GM20000 (cell line): ENCODE measurements at regions not wholly inside any gene's neighbourhood (a gene's known extent, or its start where the extent isn't known, plus 50 kb on each side); places are given as distances from the start of the nearest gene placed in this dataset.

Experiments
- DNase-seq: peaks from one replicate; pipeline ENCODE4 v3.0.0; 2012; ENCODE audit warnings: low spot score
- TF ChIP-seq, protein P1 (sequence below): IDR thresholded peaks from 2 replicates; pipeline ENCODE4 v1.5.1; 2012; ENCODE audit warnings: mild to moderate bottlenecking, control low read depth; ENCODE audit errors: extremely low read depth, missing control alignments

DNA sequence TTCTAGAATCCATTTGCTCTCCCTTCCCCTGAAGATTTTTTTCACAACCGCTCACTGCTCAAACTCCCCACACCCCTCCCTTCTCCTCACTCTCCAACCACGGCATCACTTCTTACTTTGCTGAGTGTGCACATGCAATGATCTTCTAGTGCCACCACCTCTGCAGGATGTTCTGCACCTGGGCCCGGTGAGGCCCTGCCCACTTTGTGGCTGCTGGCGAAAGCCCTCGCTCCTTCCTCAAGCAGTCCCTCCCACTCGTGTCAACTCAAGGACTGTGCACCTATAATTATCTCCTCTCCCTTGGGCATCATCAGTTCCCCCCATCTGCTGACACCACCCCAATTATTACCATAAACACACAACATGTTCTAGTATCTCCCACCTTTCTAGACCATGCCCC lies 91.0 kb upstream of the LANCL2 start:
- TF ChIP-seq, protein P1, sequence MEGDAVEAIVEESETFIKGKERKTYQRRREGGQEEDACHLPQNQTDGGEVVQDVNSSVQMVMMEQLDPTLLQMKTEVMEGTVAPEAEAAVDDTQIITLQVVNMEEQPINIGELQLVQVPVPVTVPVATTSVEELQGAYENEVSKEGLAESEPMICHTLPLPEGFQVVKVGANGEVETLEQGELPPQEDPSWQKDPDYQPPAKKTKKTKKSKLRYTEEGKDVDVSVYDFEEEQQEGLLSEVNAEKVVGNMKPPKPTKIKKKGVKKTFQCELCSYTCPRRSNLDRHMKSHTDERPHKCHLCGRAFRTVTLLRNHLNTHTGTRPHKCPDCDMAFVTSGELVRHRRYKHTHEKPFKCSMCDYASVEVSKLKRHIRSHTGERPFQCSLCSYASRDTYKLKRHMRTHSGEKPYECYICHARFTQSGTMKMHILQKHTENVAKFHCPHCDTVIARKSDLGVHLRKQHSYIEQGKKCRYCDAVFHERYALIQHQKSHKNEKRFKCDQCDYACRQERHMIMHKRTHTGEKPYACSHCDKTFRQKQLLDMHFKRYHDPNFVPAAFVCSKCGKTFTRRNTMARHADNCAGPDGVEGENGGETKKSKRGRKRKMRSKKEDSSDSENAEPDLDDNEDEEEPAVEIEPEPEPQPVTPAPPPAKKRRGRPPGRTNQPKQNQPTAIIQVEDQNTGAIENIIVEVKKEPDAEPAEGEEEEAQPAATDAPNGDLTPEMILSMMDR, result no peak
- no peak for DNase-seq

DNA sequence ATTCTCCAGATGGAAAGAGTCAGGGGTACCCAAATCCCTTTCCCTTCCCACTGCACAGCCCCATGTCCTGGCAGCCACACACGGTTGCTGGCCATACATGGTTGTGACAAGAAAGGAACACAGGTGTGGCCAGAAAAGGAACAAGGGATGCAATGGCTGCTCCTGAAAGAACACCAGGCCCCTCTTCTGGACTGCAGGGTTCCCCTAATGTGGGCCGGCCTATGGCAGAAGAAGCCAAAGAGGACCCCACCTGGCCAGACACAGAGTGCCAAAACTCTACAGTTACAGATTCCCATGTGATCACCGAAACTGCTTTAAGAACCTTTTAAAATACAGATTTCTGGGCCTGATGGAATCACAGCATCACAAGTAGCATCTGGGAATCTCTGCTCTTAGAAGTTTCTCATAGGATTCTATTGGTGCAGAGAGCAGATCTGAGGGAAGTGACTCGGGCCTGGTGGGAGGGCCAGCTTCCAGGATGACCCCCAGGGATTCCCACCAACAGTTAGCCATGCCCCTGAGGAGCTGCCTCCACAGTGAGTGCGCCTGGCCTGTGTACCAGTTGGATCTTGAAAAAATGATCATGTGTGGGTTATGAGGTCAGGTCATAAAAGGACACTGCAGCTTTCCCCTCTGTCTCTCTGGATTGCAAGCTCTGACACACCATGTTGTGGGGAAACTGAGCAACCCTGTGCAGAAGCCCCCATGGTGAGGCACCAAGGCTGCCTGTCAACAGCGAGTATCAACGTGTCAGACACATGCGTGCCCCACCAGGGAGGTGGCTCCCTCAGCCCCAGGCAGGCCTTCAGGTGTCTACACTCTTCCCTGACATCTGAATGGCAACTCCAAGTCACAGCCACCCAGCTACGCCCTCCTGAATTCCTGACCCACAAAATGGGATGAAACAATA lies 89.6 kb upstream of the LANCL2 start:
- TF ChIP-seq, protein P1, result no peak
- no peak for DNase-seq

DNA sequence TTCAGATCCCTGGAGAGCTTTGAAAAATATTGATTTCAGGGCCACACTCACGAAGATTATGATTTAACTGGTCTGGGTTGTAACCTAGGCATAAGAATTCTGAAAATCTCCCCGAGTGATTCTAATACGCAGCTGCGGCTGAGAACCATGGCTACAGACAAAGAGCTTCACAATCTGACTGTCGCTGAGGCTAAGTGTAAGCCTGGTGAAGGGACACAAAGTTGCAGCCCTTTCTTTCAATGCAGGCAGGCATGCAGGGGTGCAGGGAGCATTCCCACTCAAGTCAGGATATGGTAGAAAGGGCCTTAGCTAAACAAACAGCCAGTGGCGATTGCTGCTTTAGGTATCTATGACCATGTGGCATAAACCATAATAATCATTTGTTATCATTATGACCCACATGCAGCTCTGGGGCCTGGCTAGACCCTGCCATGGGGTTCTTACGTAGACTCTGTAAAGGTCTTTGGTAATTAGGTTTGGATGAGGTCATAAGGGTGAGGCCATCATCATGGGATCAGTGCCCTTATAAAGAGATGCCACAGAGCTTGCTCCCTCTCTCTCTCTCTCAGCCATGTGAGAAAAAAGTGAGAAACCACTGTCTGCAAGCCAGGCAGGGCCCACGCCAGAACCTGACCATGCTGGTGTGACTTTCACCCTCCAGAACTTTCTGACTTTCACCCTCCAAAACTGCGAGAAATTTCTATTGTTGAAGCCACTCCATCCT lies 88.4 kb upstream of the LANCL2 start:
- DNase-seq, result no peak
- TF ChIP-seq, protein P1, result no peak

DNA sequence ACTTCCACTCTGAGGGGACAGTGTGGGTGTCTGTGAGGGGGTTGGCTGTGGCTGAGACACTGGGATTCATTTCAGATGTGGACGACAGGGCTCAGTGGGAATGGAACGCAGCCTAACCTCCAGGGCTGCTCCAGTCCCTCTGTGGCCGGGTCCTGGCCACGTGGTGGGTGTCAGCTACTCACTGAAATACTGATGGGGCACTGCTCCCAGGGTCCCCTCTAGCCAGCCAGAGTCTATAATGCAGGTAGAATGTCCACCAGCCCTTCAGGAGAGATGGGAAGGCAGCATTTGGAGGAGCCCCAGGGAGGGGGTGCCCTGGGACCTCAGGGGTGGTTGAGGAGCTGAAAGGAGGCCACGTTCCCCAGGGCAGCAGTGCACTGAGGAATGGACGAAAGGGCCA lies 87.2 kb upstream of the LANCL2 start:
- DNase-seq, result peak; percentile 1
- TF ChIP-seq, protein P1, result no peak

DNA sequence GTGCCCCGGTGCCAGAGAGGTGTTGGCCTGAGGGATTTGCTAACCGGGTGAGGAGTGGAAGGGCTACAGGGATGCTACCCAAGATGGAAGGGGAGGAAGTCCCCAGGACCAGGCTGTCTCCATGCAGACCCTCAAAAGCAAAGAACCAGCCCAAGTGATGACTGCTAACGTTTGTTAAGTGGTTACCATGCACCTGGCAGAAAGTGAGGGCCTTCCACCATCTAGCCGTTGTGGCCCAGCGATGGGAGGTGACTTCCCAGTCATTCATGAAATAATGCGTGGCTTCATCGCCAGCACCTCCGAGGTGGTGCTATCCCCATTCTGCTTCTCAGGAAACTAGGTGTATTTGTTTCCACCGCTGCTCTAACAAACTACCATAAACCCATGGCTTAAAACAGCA lies 86.8 kb upstream of the LANCL2 start:
- no peak for DNase-seq
- TF ChIP-seq, protein P1, result no peak

DNA sequence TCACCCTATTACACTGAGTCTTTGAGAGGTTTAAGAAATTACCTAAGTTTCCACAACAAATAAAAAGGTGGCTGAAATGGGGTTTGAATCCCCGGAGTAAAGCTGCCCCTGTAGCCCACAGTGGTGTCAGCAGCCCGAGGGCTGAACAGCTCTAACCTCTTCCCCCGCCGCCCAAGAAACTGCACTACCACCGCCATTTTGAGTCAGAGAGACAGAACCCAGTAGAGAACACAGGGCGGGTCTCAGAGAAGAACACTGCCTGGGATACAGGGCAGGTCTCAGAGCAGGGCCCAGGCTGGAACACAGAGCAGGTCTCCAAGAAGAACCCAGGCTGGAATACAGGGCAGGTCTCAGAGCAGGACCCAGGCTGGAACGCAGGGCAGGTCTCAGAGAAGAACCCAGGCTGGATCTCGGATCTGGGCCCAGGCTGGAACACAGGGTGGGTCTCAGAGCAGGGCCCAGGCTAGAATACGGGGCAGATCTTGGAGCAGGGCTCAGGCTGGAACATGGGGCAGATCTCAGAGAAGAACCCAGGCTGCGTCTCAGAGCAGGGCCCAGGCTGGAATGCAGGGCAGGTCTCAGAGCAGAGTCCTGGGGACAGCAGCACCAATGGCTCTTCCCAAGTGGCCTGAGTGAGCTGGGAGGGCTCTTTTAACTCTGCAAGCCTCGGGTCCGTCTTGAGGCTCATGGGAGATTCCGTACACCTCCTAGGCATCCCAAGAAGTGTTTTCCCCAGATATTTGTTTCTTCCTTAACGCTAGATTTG lies 85.9 kb upstream of the LANCL2 start:
- peak; percentile 1 for DNase-seq
- TF ChIP-seq, protein P1, result no peak

DNA sequence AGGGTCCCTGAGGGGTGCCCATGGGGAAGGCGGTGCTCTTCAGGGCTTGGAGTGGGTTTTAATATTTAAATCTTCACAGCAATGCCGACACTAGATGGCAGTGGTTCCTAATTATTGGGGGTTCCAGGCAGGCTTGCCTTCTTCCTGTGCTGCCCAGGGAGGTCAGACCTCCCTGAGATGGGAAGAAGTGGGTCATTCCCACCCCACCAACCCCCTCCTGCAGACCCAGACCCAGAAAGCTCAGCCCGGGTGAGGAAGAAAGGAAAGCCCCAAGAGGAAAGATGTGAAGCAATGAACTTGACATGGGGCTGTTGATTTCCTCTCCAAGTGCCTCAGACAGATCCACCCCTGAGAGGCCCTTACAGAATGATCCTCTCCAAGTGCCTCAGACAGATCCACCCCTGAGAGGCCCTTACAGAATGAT lies 85.1 kb upstream of the LANCL2 start:
- TF ChIP-seq, protein P1, result peak; percentile 41
- peak; percentile 75 for DNase-seq
